GM12878 (cell line): ENCODE measurements at regions not wholly inside any gene's neighbourhood (a gene's known extent, or its start where the extent isn't known, plus 50 kb on each side); places are given as distances from the start of the nearest gene placed in this dataset.

Experiments used
- EED ChIP-seq: sonication (generic); IDR thresholded peaks from 2 replicates; pipeline ENCODE4 v1.6.1; 2016; ENCODE audit warnings: antibody characterized with exemption, low read depth
- EZH2 ChIP-seq: IDR thresholded peaks from 2 replicates; pipeline ENCODE4 v1.6.1; 2012; ENCODE audit warnings: low read depth, mild to moderate bottlenecking, control low read depth, inconsistent platforms, low read length, borderline replicate concordance; ENCODE audit not compliant: control insufficient read depth
- POLR2A ChIP-seq: IDR thresholded peaks from 2 replicates; pipeline ENCODE4 v1.6.1; 2011; ENCODE audit warnings: low read depth, mild to moderate bottlenecking, low read length
- RBBP5 ChIP-seq: fragments of 200-600 bp; sonication (generic); conservative IDR thresholded peaks from 2 replicates; pipeline ENCODE4 v1.6.1; 2016
- SREBF2 ChIP-seq: IDR thresholded peaks from 2 replicates; pipeline ENCODE4 v1.6.1; 2012; ENCODE audit warnings: mild to moderate bottlenecking, low read length
- TAF1 ChIP-seq: IDR thresholded peaks from 2 replicates; pipeline ENCODE4 v1.6.1; 2011; ENCODE audit warnings: mild to moderate bottlenecking, low read depth, low read length, borderline replicate concordance
- YY1 ChIP-seq: IDR thresholded peaks from 2 replicates; pipeline ENCODE4 v1.6.1; 2011; ENCODE audit warnings: low read depth, mild to moderate bottlenecking, low read length
- TF ChIP-seq, protein P1 (sequence below): IDR thresholded peaks from 2 replicates; pipeline ENCODE4 v1.6.1; 2012; ENCODE audit warnings: mild to moderate bottlenecking, low read depth, low read length

GRCh38 chr20:50337521-50338466 lies 147.2 kb downstream of the CEBPB start:
- TF ChIP-seq, protein P1, sequence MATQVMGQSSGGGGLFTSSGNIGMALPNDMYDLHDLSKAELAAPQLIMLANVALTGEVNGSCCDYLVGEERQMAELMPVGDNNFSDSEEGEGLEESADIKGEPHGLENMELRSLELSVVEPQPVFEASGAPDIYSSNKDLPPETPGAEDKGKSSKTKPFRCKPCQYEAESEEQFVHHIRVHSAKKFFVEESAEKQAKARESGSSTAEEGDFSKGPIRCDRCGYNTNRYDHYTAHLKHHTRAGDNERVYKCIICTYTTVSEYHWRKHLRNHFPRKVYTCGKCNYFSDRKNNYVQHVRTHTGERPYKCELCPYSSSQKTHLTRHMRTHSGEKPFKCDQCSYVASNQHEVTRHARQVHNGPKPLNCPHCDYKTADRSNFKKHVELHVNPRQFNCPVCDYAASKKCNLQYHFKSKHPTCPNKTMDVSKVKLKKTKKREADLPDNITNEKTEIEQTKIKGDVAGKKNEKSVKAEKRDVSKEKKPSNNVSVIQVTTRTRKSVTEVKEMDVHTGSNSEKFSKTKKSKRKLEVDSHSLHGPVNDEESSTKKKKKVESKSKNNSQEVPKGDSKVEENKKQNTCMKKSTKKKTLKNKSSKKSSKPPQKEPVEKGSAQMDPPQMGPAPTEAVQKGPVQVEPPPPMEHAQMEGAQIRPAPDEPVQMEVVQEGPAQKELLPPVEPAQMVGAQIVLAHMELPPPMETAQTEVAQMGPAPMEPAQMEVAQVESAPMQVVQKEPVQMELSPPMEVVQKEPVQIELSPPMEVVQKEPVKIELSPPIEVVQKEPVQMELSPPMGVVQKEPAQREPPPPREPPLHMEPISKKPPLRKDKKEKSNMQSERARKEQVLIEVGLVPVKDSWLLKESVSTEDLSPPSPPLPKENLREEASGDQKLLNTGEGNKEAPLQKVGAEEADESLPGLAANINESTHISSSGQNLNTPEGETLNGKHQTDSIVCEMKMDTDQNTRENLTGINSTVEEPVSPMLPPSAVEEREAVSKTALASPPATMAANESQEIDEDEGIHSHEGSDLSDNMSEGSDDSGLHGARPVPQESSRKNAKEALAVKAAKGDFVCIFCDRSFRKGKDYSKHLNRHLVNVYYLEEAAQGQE, result no peak
- TF ChIP-seq TAF1 (no peak), YY1 (no peak), SREBF2 (no peak), EED (no peak), EZH2 (no peak), RBBP5 (no peak), POLR2A (no peak)
